Fibroblast of the conjunctiva (primary cell): ENCODE measurements at regions not wholly inside any gene's neighbourhood (a gene's known extent, or its start where the extent isn't known, plus 50 kb on each side); places are given as distances from the start of the nearest gene placed in this dataset.

ENCODE experiments used
- DNase-seq: peaks from one replicate; pipeline ENCODE4 v3.0.0-alpha.2; 2010; ENCODE audit warnings: low read depth

DNA sequence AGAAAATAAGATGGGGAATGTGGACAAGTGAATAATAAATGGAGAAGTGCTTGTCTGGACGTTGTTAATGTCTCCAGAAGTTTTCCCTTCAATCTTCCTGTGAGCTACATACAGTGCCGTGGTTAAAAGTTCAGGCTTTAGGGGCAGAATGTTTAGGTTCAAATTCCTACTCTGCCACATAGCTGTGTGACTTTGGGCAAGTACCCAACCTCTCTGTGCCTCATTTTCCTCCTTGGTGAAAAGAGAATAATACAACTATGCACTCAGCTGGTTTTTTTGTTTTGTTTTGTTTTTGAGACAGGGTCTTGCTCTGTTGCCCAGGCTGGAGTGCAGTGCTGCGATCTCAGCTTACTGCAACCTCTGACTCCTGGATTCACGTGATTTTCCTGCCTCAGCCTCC lies 143.5 kb downstream of the CHIC2 start:
- no peak for DNase-seq

DNA sequence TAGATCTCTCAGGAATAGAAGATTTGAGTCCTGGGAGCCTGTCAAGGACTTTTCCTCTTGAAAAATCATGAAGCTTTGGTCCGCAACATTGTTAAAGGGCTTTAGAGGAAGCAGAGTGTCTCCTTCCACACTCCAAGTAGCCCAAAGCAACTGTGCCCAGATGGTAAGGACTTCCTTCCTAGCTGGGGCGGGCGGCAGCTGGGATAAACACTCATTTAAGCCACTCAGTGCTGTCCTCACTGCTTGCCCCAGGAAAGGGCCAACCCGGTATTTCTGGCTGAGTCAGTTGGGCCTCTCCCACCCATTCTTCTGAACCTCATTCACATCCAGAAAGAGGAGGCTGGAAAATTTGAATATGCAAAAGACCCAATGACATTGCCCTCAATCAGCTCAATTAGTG lies 144.3 kb downstream of the CHIC2 start:
- DNase-seq = no peak

DNA sequence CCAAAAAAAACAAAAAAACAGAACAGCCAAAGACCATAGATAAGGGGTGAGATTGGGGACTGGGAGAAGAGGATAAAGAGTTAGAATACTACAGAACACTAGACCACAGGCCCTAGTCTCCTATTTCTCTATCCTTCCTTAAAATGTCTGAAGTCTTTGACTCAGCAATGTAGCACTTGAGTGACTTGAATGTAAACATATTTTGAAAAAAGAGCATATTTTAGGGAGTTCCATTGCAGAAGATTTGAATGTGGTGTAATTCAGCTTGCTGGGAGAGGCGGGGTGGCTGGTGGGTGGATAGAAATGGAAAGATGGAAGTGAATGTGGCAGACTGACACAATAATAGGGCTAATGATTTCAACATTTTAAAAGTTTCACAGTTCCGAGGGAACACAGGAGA lies 144.9 kb downstream of the CHIC2 start:
- DNase-seq = no peak

GRCh38 chr4:53917729-53918128 lies 146.7 kb downstream of the CHIC2 start:
- DNase-seq = no peak

- DNase-seq = no peak
Measured at GRCh38 chr4:53916431-53916889, 147.9 kb downstream of the CHIC2 start.

DNA sequence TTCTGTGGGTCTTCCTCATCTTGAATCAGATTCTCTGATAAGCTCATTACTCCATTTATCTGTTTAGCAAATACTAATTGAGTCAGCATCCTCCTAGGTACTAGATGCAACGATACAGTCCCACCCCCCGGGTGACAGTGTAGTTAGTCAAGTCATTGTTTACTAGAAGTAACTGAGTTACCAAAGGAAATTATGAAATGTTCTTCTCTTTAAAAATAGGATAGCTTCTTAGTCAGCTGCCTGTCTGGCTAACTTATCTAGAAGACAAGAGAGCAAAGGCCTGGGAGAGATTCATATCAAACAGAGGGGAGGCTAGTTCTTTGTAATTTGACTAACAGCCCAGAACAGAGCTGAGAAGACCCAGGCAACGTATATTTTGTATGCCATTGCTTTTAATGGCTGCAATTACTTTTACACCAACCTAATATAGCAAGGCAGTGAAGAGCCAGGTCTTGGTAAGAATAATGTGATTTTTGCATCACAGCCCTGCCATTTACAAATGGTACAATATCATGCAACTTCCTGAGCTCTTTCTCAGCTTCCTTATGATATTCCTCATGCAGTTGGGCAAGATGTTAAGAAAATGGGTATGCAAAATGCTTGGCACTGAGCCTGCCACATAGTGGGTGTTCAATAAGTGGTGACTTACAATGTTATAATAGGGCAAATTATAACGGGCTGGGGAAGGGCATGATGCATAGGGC lies 149.9 kb downstream of the CHIC2 start:
- no peak for DNase-seq

DNA sequence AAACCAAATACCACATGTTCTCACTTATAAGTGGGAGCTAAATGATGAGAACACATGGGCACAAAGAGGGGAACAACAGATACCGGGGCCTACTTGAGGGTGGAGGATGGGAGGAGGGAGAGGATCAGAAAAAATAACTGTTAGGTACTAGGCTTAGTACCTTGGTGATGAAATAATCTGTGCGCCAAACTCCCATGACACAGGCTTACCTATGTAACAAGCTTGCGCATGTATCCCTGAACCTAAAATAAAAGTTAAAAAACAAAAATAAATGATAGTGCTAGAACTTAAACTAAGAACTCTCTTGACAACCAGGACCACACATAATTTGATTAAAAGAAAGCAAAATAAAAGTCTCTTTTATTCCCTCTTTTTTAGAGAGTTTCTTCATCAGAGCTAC lies 150.6 kb downstream of the CHIC2 start:
- no peak for DNase-seq

GRCh38 chr4:53912766-53913497 lies 151.5 kb downstream of the CHIC2 start:
- DNase-seq = no peak

DNA sequence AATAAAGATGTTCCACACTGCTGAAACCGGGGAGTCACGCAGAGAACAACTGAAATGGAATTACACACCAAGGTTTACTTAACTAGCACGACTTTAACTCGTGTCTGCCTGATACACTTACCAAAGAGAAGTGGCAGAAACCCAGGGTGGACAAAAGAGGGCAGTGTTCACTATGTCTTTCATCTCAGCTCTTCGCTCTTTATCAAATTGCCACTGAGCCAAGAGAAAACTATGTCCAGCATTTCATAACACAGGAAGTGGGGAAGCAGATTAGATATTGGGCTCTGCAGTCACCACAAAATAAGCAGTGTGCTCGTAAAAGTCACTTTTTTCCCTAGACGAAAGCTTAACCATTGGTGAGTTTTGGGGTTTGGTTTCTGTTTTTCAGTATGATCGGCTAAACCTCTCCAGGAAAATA lies 155.7 kb downstream of the CHIC2 start:
- peak; percentile 91 for DNase-seq

- DNase-seq = no peak
Measured at GRCh38 chr4:53907772-53908171, 156.6 kb downstream of the CHIC2 start.

- no peak for DNase-seq
Measured at GRCh38 chr4:53906606-53907190, 157.7 kb downstream of the CHIC2 start.

GRCh38 chr4:53905941-53906377 lies 158.4 kb downstream of the CHIC2 start:
- peak; percentile 63 for DNase-seq

- no peak for DNase-seq
Measured at GRCh38 chr4:53905276-53905940, 159.0 kb downstream of the CHIC2 start.

- DNase-seq = no peak
Measured at GRCh38 chr4:53902786-53903185, 161.6 kb downstream of the CHIC2 start.

DNA sequence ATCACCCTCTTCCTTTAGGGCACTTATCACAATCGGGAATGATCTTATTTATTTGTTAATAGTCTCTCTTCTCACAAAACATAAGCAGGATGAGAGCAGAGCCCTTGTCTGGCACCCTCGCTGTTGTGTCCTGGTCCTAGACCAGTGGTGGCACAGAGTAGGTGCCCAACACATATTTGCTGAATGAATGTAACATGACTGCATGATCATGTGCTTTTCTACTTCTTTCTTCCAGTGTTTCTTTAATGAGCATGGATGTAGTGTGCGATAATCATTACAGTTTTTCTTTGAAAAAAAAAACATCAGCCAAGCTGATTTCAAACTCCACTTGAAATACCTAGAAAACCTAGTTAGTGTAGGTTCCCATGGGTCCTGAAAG lies 164.1 kb downstream of the CHIC2 start:
- DNase-seq = no peak

- peak; percentile 72 for DNase-seq
Measured at GRCh38 chr4:53899586-53900270, 164.7 kb downstream of the CHIC2 start.

DNA sequence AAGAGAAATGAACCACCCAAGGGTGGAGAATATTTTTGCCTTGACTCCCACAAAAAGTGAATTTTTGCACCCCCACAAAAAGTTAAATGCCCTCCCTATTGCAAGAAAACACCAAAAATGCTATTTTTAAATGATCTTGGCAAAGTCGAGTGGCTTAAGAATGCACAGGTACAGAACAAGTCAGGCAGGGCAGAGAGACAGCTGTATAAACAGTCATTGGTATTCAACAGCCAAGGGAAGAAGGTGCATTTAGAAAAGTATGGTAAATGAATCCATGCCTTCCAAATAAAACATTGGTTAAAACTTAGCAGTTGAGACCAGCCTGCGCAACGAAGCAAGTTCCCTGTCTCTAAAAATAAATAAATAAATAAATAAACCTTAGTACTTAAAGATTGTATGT lies 169.3 kb downstream of the CHIC2 start:
- DNase-seq = no peak

- DNase-seq = no peak
Measured at GRCh38 chr4:53890461-53890860, 173.9 kb downstream of the CHIC2 start.

DNA sequence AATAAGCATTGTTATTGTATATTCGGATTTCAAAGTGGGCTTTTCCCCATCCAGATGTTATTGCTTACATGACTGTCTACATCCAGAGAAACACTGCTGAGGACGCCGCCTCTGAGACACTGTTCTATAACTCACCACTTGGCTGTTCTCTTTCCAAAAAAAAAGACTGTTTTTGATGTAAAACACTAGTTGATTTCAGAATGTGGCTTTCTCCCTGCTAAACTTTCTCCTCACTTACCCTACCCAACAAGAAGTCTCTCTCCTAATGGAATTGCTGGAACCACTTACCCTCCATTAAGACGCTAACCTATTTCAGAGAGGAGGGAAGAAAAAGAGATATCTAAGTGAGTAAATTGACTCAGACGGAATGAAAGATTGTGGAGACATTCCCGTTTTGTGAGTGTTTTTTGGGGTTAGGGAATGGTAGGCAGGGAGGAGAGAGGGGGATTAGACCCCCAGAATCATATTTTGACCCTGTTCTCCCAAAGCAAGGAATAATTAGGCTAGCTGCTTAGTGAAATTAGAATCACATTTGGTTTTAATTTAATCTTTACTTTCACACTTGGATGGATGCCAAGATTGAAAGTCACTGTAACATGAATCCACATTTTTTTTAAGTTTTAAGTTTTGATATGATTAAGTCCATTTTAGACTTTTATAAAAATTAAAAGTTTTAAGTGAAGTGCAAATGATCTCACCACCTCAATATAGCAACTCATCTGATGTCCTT lies 174.9 kb downstream of the CHIC2 start:
- peak; percentile 47 for DNase-seq

- no peak for DNase-seq
Measured at GRCh38 chr4:53886090-53886489, 178.3 kb downstream of the CHIC2 start.

- DNase-seq = no peak
Measured at GRCh38 chr4:53885668-53886067, 178.7 kb downstream of the CHIC2 start.
